IMR-90 (cell line): ENCODE measurements at regions not wholly inside any gene's neighbourhood (a gene's known extent, or its start where the extent isn't known, plus 50 kb on each side); places are given as distances from the start of the nearest gene placed in this dataset.

Experiments
- CTCF ChIP-seq: conservative IDR thresholded peaks from 2 replicates; pipeline ENCODE4 v1.5.1; 2012; ENCODE audit warnings: mild to moderate bottlenecking, low read depth, low read length, improper control_type of control experiment
- MAFK ChIP-seq: IDR thresholded peaks from 2 replicates; pipeline ENCODE4 v1.6.1; 2012; ENCODE audit warnings: low read depth, low read length, improper control_type of control experiment
- POLR2A ChIP-seq: IDR thresholded peaks from 2 replicates; pipeline ENCODE4 v1.6.1; 2012; ENCODE audit warnings: mild to moderate bottlenecking, low read depth, low read length
- RCOR1 ChIP-seq: IDR thresholded peaks from 2 replicates; pipeline ENCODE4 v1.6.1; 2012; ENCODE audit warnings: mild to moderate bottlenecking, low read length, improper control_type of control experiment; ENCODE audit not compliant: insufficient replicate concordance
- RFX5 ChIP-seq: IDR thresholded peaks from 2 replicates; pipeline ENCODE4 v1.8.0; 2012; ENCODE audit warnings: low read depth, mild to moderate bottlenecking, low read length, moderate library complexity

DNA sequence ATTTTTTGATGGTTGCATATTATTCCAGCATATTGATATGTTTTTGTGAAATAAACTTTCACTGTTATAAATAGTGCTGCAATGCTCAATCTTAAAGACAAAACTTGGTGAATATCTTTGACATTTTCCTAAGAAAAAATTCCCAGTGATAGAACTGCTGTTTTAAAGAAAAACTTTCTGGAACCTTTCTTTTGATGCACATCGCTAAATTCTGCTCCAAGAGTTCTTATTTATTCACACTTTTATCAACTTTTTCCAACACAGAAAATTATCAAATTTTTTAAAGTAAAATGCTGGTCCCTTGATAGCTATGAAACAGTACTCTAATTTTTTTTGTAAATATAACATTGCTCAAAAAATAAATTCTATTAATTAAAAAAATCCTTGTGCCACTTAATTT, 196.6 kb downstream of the HS3ST3A1 start:
- TF ChIP-seq CTCF (no peak), RCOR1 (no peak), MAFK (no peak), POLR2A (no peak), RFX5 (no peak)
